Activated CD4-positive, alpha-beta memory T cell treated with anti-CD3 and anti-CD28 coated beads for 36 hours (primary cell): ENCODE measurements at regions not wholly inside any gene's neighbourhood (a gene's known extent, or its start where the extent isn't known, plus 50 kb on each side); places are given as distances from the start of the nearest gene placed in this dataset.

Experiments used
- CTCF ChIA-PET: fragments of 350-600 bp; sonication (Branson Sonifier 250); formaldehyde crosslinking; loops from one replicate; lab custom pipeline; 2021; ENCODE audit warnings: antibody characterized with exemption, inconsistent platforms; lab: Charles Lee
- POLR2A ChIA-PET: fragments of 350-600 bp; sonication (Branson Sonifier 250); formaldehyde crosslinking; loops from one replicate; lab custom pipeline; 2021; ENCODE audit warnings: antibody characterized with exemption; lab: Charles Lee
- DNase-seq: peaks from one replicate; pipeline ENCODE4 v3.0.0-alpha.2; 2020
- H3K27ac Mint-ChIP-seq: one replicate; pipeline ENCODE4 v1.8.0; 2021; ENCODE audit warnings: mixed read lengths
- H3K27me3 Mint-ChIP-seq: one replicate; pipeline ENCODE4 v1.8.0; 2021; ENCODE audit warnings: mixed read lengths
- H3K36me3 Mint-ChIP-seq: one replicate; pipeline ENCODE4 v1.8.0; 2021; ENCODE audit warnings: mixed read lengths
- H3K4me1 Mint-ChIP-seq: one replicate; pipeline ENCODE4 v1.8.0; 2021; ENCODE audit warnings: low read depth, mixed read lengths
- H3K4me3 Mint-ChIP-seq: one replicate; pipeline ENCODE4 v1.8.0; 2021; ENCODE audit warnings: mild to moderate bottlenecking, mixed read lengths
- H3K9me3 Mint-ChIP-seq: one replicate; pipeline ENCODE4 v1.8.0; 2021; ENCODE audit warnings: mixed read lengths
- intact Hi-C: fragments of 100-400 bp; cut with micrococcal nuclease; formaldehyde crosslinking; loops from one replicate; pipeline ENCODE4 v1.15.1; 2023

DNA sequence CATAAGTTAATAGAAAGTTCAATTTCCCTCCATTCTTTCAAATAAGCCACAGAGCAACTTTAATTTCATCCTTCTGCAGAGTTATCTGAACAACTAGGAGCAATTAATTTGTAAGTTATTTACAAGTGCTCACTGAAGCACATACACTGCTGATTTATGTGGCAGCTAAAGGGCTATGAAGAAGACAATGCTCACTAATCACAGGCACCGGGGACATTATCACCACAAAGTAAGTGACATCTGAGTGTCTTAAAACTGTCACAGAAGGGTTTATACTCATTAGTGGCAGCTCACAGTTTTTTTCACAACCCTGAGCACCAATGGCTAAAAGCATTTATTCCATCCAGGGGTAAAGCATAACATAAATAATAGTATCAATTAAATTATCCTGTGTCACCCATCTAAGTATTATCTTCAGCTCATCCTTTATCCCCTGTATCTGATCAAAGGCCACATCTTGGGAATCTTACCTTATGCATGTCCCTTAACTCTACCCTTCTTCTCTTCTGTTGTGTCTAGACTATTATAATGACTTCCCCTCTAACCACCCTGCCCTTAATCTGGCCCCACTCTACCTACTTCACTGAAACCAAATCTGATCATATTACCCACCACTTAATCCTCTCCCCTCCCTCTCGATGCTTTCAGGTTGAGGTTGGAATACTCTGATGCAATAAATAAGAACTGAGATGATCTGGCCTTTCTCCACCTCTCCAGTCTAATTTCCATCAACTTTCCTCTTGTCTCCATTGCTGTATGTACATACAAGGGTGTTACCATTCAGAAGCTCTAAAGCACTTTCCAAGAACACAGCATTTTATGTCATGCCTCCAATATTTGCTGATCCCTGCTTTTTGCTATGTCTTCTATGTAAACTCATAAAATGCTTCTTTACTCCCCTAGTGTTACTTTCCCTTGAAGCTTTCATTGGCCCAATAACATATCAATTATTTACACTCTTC is 252.7 kb downstream of the CASP12 start:
- Mint-ChIP-seq H3K9me3 (peaks cover 8% of the 10 kb centered on the region), H3K36me3 (no peaks in the 10 kb centered on the region), H3K27ac (no peak overlapping the region), H3K27me3 (no peaks in the 10 kb centered on the region), H3K4me3 (no peak overlapping the region), H3K4me1 (peaks cover 7% of the 10 kb centered on the region)
- DNase-seq: no peak
- CTCF ChIA-PET: no interaction called here
- POLR2A ChIA-PET: no interaction called here
- intact Hi-C loops: no loop called here

- H3K27ac Mint-ChIP-seq: no peak overlapping the region
- CTCF ChIA-PET: no interaction called here
- intact Hi-C loops: no loop called here
- no peaks in the 10 kb centered on the region for H3K27me3 Mint-ChIP-seq
- no peaks in the 10 kb centered on the region for H3K9me3 Mint-ChIP-seq
- H3K4me3 Mint-ChIP-seq: no peak overlapping the region
- DNase-seq: no peak
- H3K4me1 Mint-ChIP-seq: no peaks in the 10 kb centered on the region
- no peaks in the 10 kb centered on the region for H3K36me3 Mint-ChIP-seq
- POLR2A ChIA-PET: no interaction called here
These were observed 260.5 kb downstream of the CASP12 start for GRCh38 chr11:104637662-104638170.

DNA sequence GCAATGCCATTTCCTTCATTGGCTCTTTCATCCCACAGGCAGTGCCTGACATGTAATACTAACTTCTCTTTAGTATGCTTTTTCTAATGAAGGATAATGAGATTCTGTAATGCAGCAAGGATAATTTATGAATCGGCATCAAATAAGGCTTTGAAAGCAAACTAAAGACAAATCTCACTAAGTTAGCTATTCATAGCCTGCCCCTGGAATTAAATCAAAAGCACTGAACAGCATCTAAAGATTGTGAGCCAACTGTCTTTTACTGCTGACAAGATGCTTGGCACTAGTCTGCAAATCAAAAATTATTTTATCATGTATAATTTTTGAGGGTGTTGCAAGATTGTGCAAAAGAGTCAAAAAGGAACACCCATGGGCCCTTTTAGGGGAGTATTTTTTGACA is 265.0 kb downstream of the CASP12 start:
- ChIA-PET POLR2A (no interaction called here), CTCF (no interaction called here)
- Mint-ChIP-seq H3K27me3 (no peaks in the 10 kb centered on the region), H3K9me3 (no peaks in the 10 kb centered on the region), H3K36me3 (no peaks in the 10 kb centered on the region), H3K4me3 (no peak overlapping the region), H3K27ac (no peak overlapping the region), H3K4me1 (no peaks in the 10 kb centered on the region)
- intact Hi-C loops: no loop called here
- DNase-seq: no peak

- no peaks in the 10 kb centered on the region for H3K4me1 Mint-ChIP-seq
- H3K27ac Mint-ChIP-seq: no peak overlapping the region
- no peak overlapping the region for H3K4me3 Mint-ChIP-seq
- no peaks in the 10 kb centered on the region for H3K36me3 Mint-ChIP-seq
- no peaks in the 10 kb centered on the region for H3K9me3 Mint-ChIP-seq
- CTCF ChIA-PET: no interaction called here
- H3K27me3 Mint-ChIP-seq: no peaks in the 10 kb centered on the region
- POLR2A ChIA-PET: no interaction called here
- no peak for DNase-seq
- intact Hi-C loops: no loop called here
These were observed 267.9 kb downstream of the CASP12 start for GRCh38 chr11:104630352-104630751.

GRCh38 chr11:104625246-104625645 is 273.0 kb downstream of the CASP12 start:
- H3K4me1 Mint-ChIP-seq: peaks cover 21% of the 10 kb centered on the region
- CTCF ChIA-PET: interaction anchor here (1.2 kb wide), 1 partner anchor 16 kb away, joined by 3 read pairs; no protein-coding TSS in a partner anchor
- no peak for DNase-seq
- H3K27me3 Mint-ChIP-seq: no peaks in the 10 kb centered on the region
- intact Hi-C loops: no loop called here
- H3K9me3 Mint-ChIP-seq: no peaks in the 10 kb centered on the region
- H3K27ac Mint-ChIP-seq: no peak overlapping the region
- POLR2A ChIA-PET: no interaction called here
- H3K4me3 Mint-ChIP-seq: no peak overlapping the region
- H3K36me3 Mint-ChIP-seq: no peaks in the 10 kb centered on the region

GRCh38 chr11:104624021-104624420 is 274.2 kb downstream of the CASP12 start:
- CTCF ChIA-PET: interaction anchor here (0.8 kb wide), 1 partner anchor 10 kb away, joined by 3 read pairs; no protein-coding TSS in a partner anchor
- Mint-ChIP-seq H3K36me3 (no peaks in the 10 kb centered on the region), H3K9me3 (no peaks in the 10 kb centered on the region), H3K4me3 (no peak overlapping the region), H3K27ac (peak overlapping the region; percentile 5), H3K27me3 (no peaks in the 10 kb centered on the region), H3K4me1 (peaks cover 21% of the 10 kb centered on the region)
- intact Hi-C loops: loop anchor here (1.0 to 5.0 kb wide), 2 partner anchors 81 to 293 kb away; no protein-coding TSS in a partner anchor
- POLR2A ChIA-PET: interaction anchor here (1.2 to 2.0 kb wide), 2 partner anchors 10 to 82 kb away, joined by 4 to 6 read pairs; no protein-coding TSS in a partner anchor
- DNase-seq: no peak

- POLR2A ChIA-PET: interaction anchor here (1.2 to 2.0 kb wide), 2 partner anchors 9 to 83 kb away, joined by 4 to 6 read pairs; no protein-coding TSS in a partner anchor
- Mint-ChIP-seq H3K4me3 (no peak overlapping the region), H3K27ac (no peak overlapping the region), H3K27me3 (no peaks in the 10 kb centered on the region), H3K36me3 (no peaks in the 10 kb centered on the region), H3K9me3 (no peaks in the 10 kb centered on the region), H3K4me1 (peaks cover 21% of the 10 kb centered on the region)
- CTCF ChIA-PET: interaction anchor here (0.8 kb wide), 1 partner anchor 10 kb away, joined by 3 read pairs; no protein-coding TSS in a partner anchor
- no peak for DNase-seq
- intact Hi-C loops: loop anchor here (5.0 kb wide), 1 partner anchor 294 kb away; no protein-coding TSS in a partner anchor
These were observed 274.7 kb downstream of the CASP12 start for GRCh38 chr11:104623518-104623917.

- intact Hi-C loops: loop anchor here (5.0 kb wide), 1 partner anchor 296 kb away; no protein-coding TSS in a partner anchor
- CTCF ChIA-PET: no interaction called here
These were observed 277.3 kb downstream of the CASP12 start for GRCh38 chr11:104620991-104621390.

DNA sequence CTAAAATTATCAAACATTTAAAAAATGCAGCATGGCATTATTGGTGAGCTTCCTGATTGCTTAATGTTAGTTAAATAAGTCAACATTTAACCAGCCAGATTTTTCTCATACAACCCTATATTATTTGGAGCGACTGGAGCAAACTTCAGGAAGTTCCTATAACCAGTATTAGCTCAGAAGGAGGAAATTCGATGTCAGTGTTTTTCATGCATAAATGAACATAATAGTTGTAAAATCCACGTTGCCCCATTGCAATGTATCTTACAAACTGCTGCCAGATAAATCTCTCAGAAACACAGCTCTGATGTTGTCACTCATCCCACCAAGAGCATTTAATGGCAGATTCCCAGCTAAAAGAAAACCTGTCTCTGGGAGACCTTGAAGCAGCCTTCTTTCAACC is 278.5 kb downstream of the CASP12 start:
- ChIA-PET CTCF (interaction anchor here (0.8 kb wide), 1 partner anchor 10 kb away, joined by 3 read pairs; no protein-coding TSS in a partner anchor), POLR2A (no interaction called here)
- intact Hi-C loops: loop anchor here (5.0 to 10.0 kb wide), 3 partner anchors 145 to 298 kb away; no protein-coding TSS in a partner anchor
- Mint-ChIP-seq H3K9me3 (peaks cover 6% of the 10 kb centered on the region), H3K27ac (no peak overlapping the region), H3K27me3 (no peaks in the 10 kb centered on the region), H3K4me1 (peaks cover 19% of the 10 kb centered on the region), H3K36me3 (no peaks in the 10 kb centered on the region), H3K4me3 (no peak overlapping the region)
- DNase-seq: no peak

More at GRCh38 chr11:104620991-104621390, 277.3 kb downstream of the CASP12 start:
- POLR2A ChIA-PET: no interaction called here
- no peak overlapping the region for H3K4me3 Mint-ChIP-seq
- H3K27ac Mint-ChIP-seq: no peak overlapping the region
- H3K27me3 Mint-ChIP-seq: no peaks in the 10 kb centered on the region
- peaks cover 21% of the 10 kb centered on the region for H3K4me1 Mint-ChIP-seq
- H3K36me3 Mint-ChIP-seq: no peaks in the 10 kb centered on the region
- no peak for DNase-seq
- peaks cover 6% of the 10 kb centered on the region for H3K9me3 Mint-ChIP-seq

DNA sequence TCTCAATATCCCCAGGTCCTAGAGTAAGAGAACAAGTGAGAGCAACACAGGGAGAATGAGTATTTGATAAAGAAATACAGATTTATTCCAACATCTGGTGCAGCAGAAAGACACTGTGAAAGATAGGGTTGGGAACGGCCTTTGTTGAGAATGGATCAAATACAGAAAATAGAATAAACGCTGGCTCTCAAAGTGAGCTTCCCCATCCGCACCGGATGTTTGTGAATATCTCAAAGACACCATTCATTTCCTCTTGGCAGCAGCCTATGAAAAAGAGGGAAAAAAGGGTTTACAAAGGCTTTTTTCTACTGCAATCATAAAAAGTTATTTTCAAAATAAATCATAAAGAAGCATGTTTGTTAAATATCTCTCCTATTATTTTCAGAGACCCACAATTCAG is 279.3 kb downstream of the CASP12 start:
- Mint-ChIP-seq H3K27ac (no peak overlapping the region), H3K27me3 (no peaks in the 10 kb centered on the region), H3K36me3 (no peaks in the 10 kb centered on the region), H3K4me3 (no peak overlapping the region), H3K4me1 (peaks cover 20% of the 10 kb centered on the region), H3K9me3 (peaks cover 6% of the 10 kb centered on the region)
- no peak for DNase-seq
- ChIA-PET CTCF (interaction anchor here (0.8 kb wide), 1 partner anchor 11 kb away, joined by 3 read pairs; no protein-coding TSS in a partner anchor), POLR2A (no interaction called here)
- intact Hi-C loops: loop anchor here (10.0 kb wide), 2 partner anchors 146 to 256 kb away; no protein-coding TSS in a partner anchor

- Mint-ChIP-seq H3K27me3 (no peaks in the 10 kb centered on the region), H3K9me3 (peaks cover 6% of the 10 kb centered on the region), H3K4me1 (peaks cover 17% of the 10 kb centered on the region), H3K27ac (no peak overlapping the region), H3K4me3 (no peak overlapping the region), H3K36me3 (no peaks in the 10 kb centered on the region)
- POLR2A ChIA-PET: interaction anchor here (1.5 kb wide), 1 partner anchor 9 kb away, joined by 4 read pairs; no protein-coding TSS in a partner anchor
- intact Hi-C loops: loop anchor here (5.0 to 10.0 kb wide), 3 partner anchors 42 to 260 kb away; no protein-coding TSS in a partner anchor
- no peak for DNase-seq
- CTCF ChIA-PET: no interaction called here
These were observed 283.3 kb downstream of the CASP12 start for GRCh38 chr11:104614961-104615360.
